SU-DHL-6 (cell line): ENCODE measurements at regions not wholly inside any gene's neighbourhood (a gene's known extent, or its start where the extent isn't known, plus 50 kb on each side); places are given as distances from the start of the nearest gene placed in this dataset.

Experiments used
- H2AFZ ChIP-seq: fragments of 200-600 bp; sonication (generic); 2 replicates; pipeline ENCODE4 v1.6.1; 2014; ENCODE audit warnings: low read depth, mild to moderate bottlenecking, moderate library complexity, mixed read lengths, antibody characterized with exemption, low read length; ENCODE audit not compliant: severe bottlenecking
- H3F3A ChIP-seq: fragments of 200-600 bp; shearing (Covaris generic); 2 replicates; pipeline ENCODE4 v1.6.0; 2016; ENCODE audit warnings: antibody characterized with exemption, mild to moderate bottlenecking; ENCODE audit not compliant: insufficient read depth
- H3K27ac ChIP-seq: fragments of 200-600 bp; sonication (generic); 2 replicates; pipeline ENCODE4 v1.5.1; 2016; ENCODE audit warnings: low read depth, mild to moderate bottlenecking, low read length, moderate library complexity, mixed read lengths
- H3K27me3 ChIP-seq: fragments of 200-600 bp; sonication (generic), shearing (Covaris generic); 2 replicates; pipeline ENCODE4 v1.6.0; 2014; ENCODE audit warnings: mild to moderate bottlenecking, low read length
- H3K36me3 ChIP-seq: fragments of 200-600 bp; sonication (generic); 2 replicates; pipeline ENCODE4 v1.6.1; 2014; ENCODE audit warnings: mild to moderate bottlenecking, low read length, mixed read lengths
- H3K4me2 ChIP-seq: fragments of 300-600, 200-600 bp; shearing (Covaris generic), sonication (generic); 2 replicates; pipeline ENCODE4 v1.6.0; 2014; ENCODE audit warnings: low read length, low read depth, mild to moderate bottlenecking; ENCODE audit not compliant: poor library complexity, severe bottlenecking
- H3K4me3 ChIP-seq: fragments of 200-600 bp; sonication (generic); 2 replicates; pipeline ENCODE4 v1.5.1; 2014; ENCODE audit warnings: antibody characterized with exemption, low read length, mild to moderate bottlenecking, mixed read lengths; ENCODE audit not compliant: insufficient read depth, poor library complexity, severe bottlenecking
- H3K79me2 ChIP-seq: fragments of 200-600 bp; sonication (generic); 2 replicates; pipeline ENCODE4 v1.6.1; 2014; ENCODE audit warnings: mild to moderate bottlenecking, low read length, moderate library complexity; ENCODE audit not compliant: insufficient read depth
- H3K9ac ChIP-seq: fragments of 200-600 bp; sonication (generic); 2 replicates; pipeline ENCODE4 v1.7.0; 2014; ENCODE audit warnings: mild to moderate bottlenecking, low read length
- H3K9me2 ChIP-seq: fragments of 200-600 bp; sonication (generic); replicated peaks from 2 replicates; pipeline ENCODE4 v1.6.1; 2014; ENCODE audit warnings: low read length; ENCODE audit not compliant: insufficient read depth
- H3K9me3 ChIP-seq: fragments of 200-600 bp; sonication (generic); 2 replicates; pipeline ENCODE4 v1.6.1; 2014; ENCODE audit warnings: low read length, mixed read lengths; ENCODE audit not compliant: insufficient read depth
- H4K20me1 ChIP-seq: fragments of 200-600 bp; sonication (generic); 2 replicates; pipeline ENCODE4 v1.6.1; 2014; ENCODE audit warnings: low read depth, mild to moderate bottlenecking, antibody characterized with exemption, low read length, moderate library complexity, mixed read lengths
- CTCF ChIP-seq: fragments of 200-600 bp; sonication (generic); IDR thresholded peaks from one replicate; pipeline ENCODE4 v1.5.1; 2017; ENCODE audit warnings: antibody characterized with exemption, mild to moderate bottlenecking, low read length, moderate library complexity; ENCODE audit not compliant: insufficient read depth, poor library complexity, severe bottlenecking
- EZH2phosphoT487 ChIP-seq: fragments of 200-600 bp; sonication (generic), shearing (Covaris generic); conservative IDR thresholded peaks from 2 replicates; pipeline ENCODE4 v1.6.1; 2018; ENCODE audit warnings: mild to moderate bottlenecking, antibody characterized with exemption, low read length, moderate library complexity, mixed read lengths

GRCh38 chr13:61252213-61252612 lies 163.4 kb downstream of the PCDH20 start:
- Histone ChIP-seq H3K9me3 (no peaks in the 10 kb centered on the region), H3K27me3 (no peaks in the 10 kb centered on the region), H3K9ac (no peak overlapping the region), H3K9me2 (no peaks in the 10 kb centered on the region), H3K36me3 (no peaks in the 10 kb centered on the region), H3K4me3 (no peak overlapping the region), H3K27ac (no peak overlapping the region), H4K20me1 (no peaks in the 10 kb centered on the region), H3K4me2 (no peak overlapping the region), H3F3A (no peaks in the 10 kb centered on the region), H3K79me2 (no peaks in the 10 kb centered on the region), H2AFZ (no peak overlapping the region)
- no peak for TF ChIP-seq CTCF
- no peak for TF ChIP-seq EZH2phosphoT487

- no peaks in the 10 kb centered on the region for H3K79me2 ChIP-seq
- H3K27ac ChIP-seq: no peak overlapping the region
- no peaks in the 10 kb centered on the region; the same call in 1 of the 2 replicates for H3F3A ChIP-seq
- H3K4me3 ChIP-seq: no peak overlapping the region
- H4K20me1 ChIP-seq: no peaks in the 10 kb centered on the region
- no peak overlapping the region for H3K9ac ChIP-seq
- H3K27me3 ChIP-seq: no peaks in the 10 kb centered on the region
- H3K36me3 ChIP-seq: no peaks in the 10 kb centered on the region
- H2AFZ ChIP-seq: no peak overlapping the region
- TF ChIP-seq CTCF: no peak
- TF ChIP-seq EZH2phosphoT487: no peak
- H3K9me3 ChIP-seq: no peaks in the 10 kb centered on the region
- no peak overlapping the region for H3K4me2 ChIP-seq
- no peaks in the 10 kb centered on the region for H3K9me2 ChIP-seq
Observed at GRCh38 chr13:61247149-61247936, 168.3 kb downstream of the PCDH20 start.

- no peaks in the 10 kb centered on the region for H3K9me2 ChIP-seq
- TF ChIP-seq CTCF (no peak), EZH2phosphoT487 (no peak)
- no peaks in the 10 kb centered on the region; the same call in 1 of the 2 replicates for H3F3A ChIP-seq
- no peak overlapping the region for H3K4me2 ChIP-seq
- no peaks in the 10 kb centered on the region for H3K36me3 ChIP-seq
- no peak overlapping the region for H3K4me3 ChIP-seq
- no peaks in the 10 kb centered on the region for H3K9me3 ChIP-seq
- H3K27me3 ChIP-seq: no peaks in the 10 kb centered on the region
- H4K20me1 ChIP-seq: no peaks in the 10 kb centered on the region
- H2AFZ ChIP-seq: no peak overlapping the region
- no peaks in the 10 kb centered on the region for H3K79me2 ChIP-seq
- H3K27ac ChIP-seq: no peak overlapping the region
- no peak overlapping the region for H3K9ac ChIP-seq
Observed at GRCh38 chr13:61246351-61246750, 169.3 kb downstream of the PCDH20 start.
